GM12878 (cell line): ENCODE measurements at regions not wholly inside any gene's neighbourhood (a gene's known extent, or its start where the extent isn't known, plus 50 kb on each side); places are given as distances from the start of the nearest gene placed in this dataset.
A peak's percentile ranks its signal among the peaks of the same experiment; 100 is the strongest.

Experiments
- CBFB ChIP-seq: IDR thresholded peaks from 2 replicates; pipeline ENCODE4 v1.6.1; 2016; ENCODE audit warnings: antibody characterized with exemption, low read depth
- CBX5 ChIP-seq: sonication (generic); IDR thresholded peaks from 2 replicates; pipeline ENCODE4 v1.6.1; 2016; ENCODE audit warnings: low read depth, moderate library complexity, mild to moderate bottlenecking, inconsistent platforms
- E4F1 ChIP-seq: fragments of 450-650 bp; IDR thresholded peaks from 2 replicates; pipeline ENCODE4 v1.6.1; 2018; ENCODE audit warnings: borderline replicate concordance, mild to moderate bottlenecking; ENCODE audit not compliant: partially characterized antibody
- HSF1 ChIP-seq: fragments of 150-350 bp; IDR thresholded peaks from 2 replicates; pipeline ENCODE4 v1.6.1; 2014; ENCODE audit warnings: mild to moderate bottlenecking, low read depth, low read length
- IKZF2 ChIP-seq, 2 experiments: fragments of 450-650 bp; IDR thresholded peaks; 2 replicates each; pipeline ENCODE4 v1.6.1; 2017; ENCODE audit warnings: mild to moderate bottlenecking in 2 of 2, moderate library complexity in 2 of 2
- MEF2A ChIP-seq: IDR thresholded peaks from 2 replicates; pipeline ENCODE4 v1.6.1; 2011; ENCODE audit warnings: low read depth, mild to moderate bottlenecking, low read length, moderate library complexity; ENCODE audit not compliant: insufficient read depth
- RAD51 ChIP-seq: fragments of 450-650 bp; IDR thresholded peaks from 2 replicates; pipeline ENCODE4 v1.6.1; 2016; ENCODE audit warnings: moderate library complexity, mild to moderate bottlenecking, inconsistent platforms
- RCOR1 ChIP-seq: conservative IDR thresholded peaks from 2 replicates; pipeline ENCODE4 v1.6.1; 2012; ENCODE audit warnings: low read depth, low read length, improper control_type of control experiment
- ZBED1 ChIP-seq: IDR thresholded peaks from 2 replicates; pipeline ENCODE4 v1.6.1; 2016; ENCODE audit warnings: borderline replicate concordance
- ZBTB11 ChIP-seq: fragments of 450-650 bp; formaldehyde crosslinking; IDR thresholded peaks from 2 replicates; pipeline ENCODE4 v1.5.0; 2022; ENCODE audit warnings: mild to moderate bottlenecking, missing genetic modification characterization

GRCh38 chr6:144613859-144614258, 328.7 kb downstream of the UTRN start (continued):
- TF ChIP-seq E4F1 (no peak), RAD51 (no peak), HSF1 (no peak), MEF2A (no peak), RCOR1 (no peak), ZBED1 (no peak), CBFB (no peak), ZBTB11 (CRISPR knock-in tag) (no peak), CBX5 (no peak), IKZF2 (IDR thresholded peaks at IDR 0.05) (peak; percentile 11 to 35; a peak in 1 of 4 replicates)
